Right atrium auricular region (tissue), 2 donors: ENCODE measurements at regions not wholly inside any gene's neighbourhood (a gene's known extent, or its start where the extent isn't known, plus 50 kb on each side); places are given as distances from the start of the nearest gene placed in this dataset.

Source experiments
- DNase-seq: peaks from one replicate; pipeline ENCODE4 v3.0.0-alpha.2; 2019; ENCODE audit warnings: low spot score
- H3K27ac ChIP-seq, 2 donors: fragments of 200-600 bp; sonication (generic); 1 replicate in 1 of 2; 2 replicates in 1 of 2; pipeline ENCODE4 v1.5.1; 2016 to 2019
- H3K27me3 ChIP-seq, 2 donors: fragments of 200-600 bp; sonication (generic); one replicate each; pipeline versions ENCODE4 v1.5.1 to v1.6.0; 2017 to 2019
- H3K36me3 ChIP-seq: fragments of 200-600 bp; sonication (generic); one replicate; pipeline ENCODE4 v1.5.1; 2016
- H3K4me1 ChIP-seq, 2 donors: fragments of 200-600 bp; sonication (generic); one replicate each; pipeline versions ENCODE4 v1.5.1 to v1.6.0; 2017 to 2019
- H3K4me3 ChIP-seq, 2 donors: fragments of 200-600 bp; sonication (generic); 1 replicate in 1 of 2; 2 replicates in 1 of 2; pipeline ENCODE4 v1.5.1; 2017 to 2019; ENCODE audit warnings: mild to moderate bottlenecking in 1 of 2, moderate library complexity in 1 of 2
- H3K9me3 ChIP-seq, 2 donors: fragments of 200-600 bp; sonication (generic); one replicate each; pipeline ENCODE4 v1.5.1; 2019
- CTCF ChIP-seq, 2 donors: fragments of 200-600 bp; sonication (generic); IDR thresholded peaks; one replicate each; pipeline ENCODE4 v1.5.1; 2019; ENCODE audit warnings: antibody characterized with exemption in 2 of 2

DNA sequence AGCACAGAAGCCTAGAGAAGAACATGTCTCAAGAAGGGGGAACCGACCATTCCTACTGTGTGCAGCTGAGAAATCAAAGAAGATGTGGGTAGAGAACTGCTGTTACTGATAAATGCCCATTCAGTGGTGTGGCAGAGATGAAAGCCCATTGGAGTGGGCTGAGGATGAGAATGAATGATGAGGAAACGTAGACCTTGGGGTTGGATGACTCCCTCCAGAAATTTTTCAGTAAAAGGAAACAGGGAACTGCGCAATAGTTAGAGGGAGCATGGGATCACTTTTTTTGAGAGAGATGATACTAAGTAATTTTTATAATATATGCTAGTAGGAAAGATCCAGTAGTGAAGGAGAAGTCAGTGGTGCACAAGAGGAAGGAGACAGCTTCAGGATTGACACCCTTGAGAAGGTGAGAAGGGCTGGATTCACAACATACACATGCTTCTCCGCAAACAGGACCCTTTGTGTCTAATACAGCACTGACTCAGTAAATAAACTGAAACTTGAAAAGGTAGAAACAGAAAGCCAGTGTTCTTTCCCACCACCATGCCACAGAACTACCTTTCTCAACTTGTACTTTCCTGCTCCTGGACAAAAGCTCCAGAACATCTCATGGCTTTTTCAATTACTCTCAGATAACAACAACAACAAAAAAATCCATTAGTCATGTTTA is 104.7 kb upstream of the IL6 start:
- Histone ChIP-seq H3K36me3 (no peaks in the 10 kb centered on the region), H3K27me3 (no peaks in the 10 kb centered on the region), H3K4me3 (no peak overlapping the region), H3K4me1 (no peaks in the 10 kb centered on the region), H3K27ac (no peak overlapping the region), H3K9me3 (peaks cover 0 to 20% of the 10 kb centered on the region in 2 donors)
- no peak for DNase-seq
- no peak for TF ChIP-seq CTCF (IDR thresholded peaks at IDR 0.05)

- Histone ChIP-seq H3K9me3 (peaks cover 0 to 23% of the 10 kb centered on the region in 2 donors), H3K36me3 (no peaks in the 10 kb centered on the region), H3K27ac (no peak overlapping the region), H3K4me1 (no peaks in the 10 kb centered on the region), H3K4me3 (no peak overlapping the region), H3K27me3 (no peaks in the 10 kb centered on the region)
- no peak for TF ChIP-seq CTCF (IDR thresholded peaks at IDR 0.05)
- no peak for DNase-seq
Observed at GRCh38 chr7:22618528-22618927, 108.5 kb upstream of the IL6 start.

GRCh38 chr7:22617166-22617565 is 109.8 kb upstream of the IL6 start:
- no peak for DNase-seq
- Histone ChIP-seq H3K36me3 (no peaks in the 10 kb centered on the region), H3K4me3 (no peak overlapping the region), H3K27me3 (no peaks in the 10 kb centered on the region), H3K27ac (no peak overlapping the region), H3K4me1 (no peaks in the 10 kb centered on the region), H3K9me3 (peaks cover 0 to 23% of the 10 kb centered on the region in 2 donors)
- no peak for TF ChIP-seq CTCF (IDR thresholded peaks at IDR 0.05)

GRCh38 chr7:22613496-22613895 is 113.5 kb upstream of the IL6 start:
- no peaks in the 10 kb centered on the region for H3K36me3 ChIP-seq
- no peak for TF ChIP-seq CTCF (IDR thresholded peaks at IDR 0.05)
- H3K27ac ChIP-seq: no peak overlapping the region
- no peak overlapping the region for H3K4me3 ChIP-seq
- H3K4me1 ChIP-seq: no peaks in the 10 kb centered on the region
- H3K27me3 ChIP-seq: no peaks in the 10 kb centered on the region
- DNase-seq: no peak
- peaks cover 0 to 15% of the 10 kb centered on the region in 2 donors for H3K9me3 ChIP-seq

GRCh38 chr7:22612776-22613175 is 112.8 kb upstream of the STEAP1B start:
- DNase-seq: no peak
- Histone ChIP-seq H3K36me3 (no peaks in the 10 kb centered on the region), H3K27ac (no peak overlapping the region), H3K27me3 (no peaks in the 10 kb centered on the region), H3K4me1 (no peaks in the 10 kb centered on the region), H3K9me3 (peaks cover 0 to 8% of the 10 kb centered on the region in 2 donors), H3K4me3 (no peak overlapping the region)
- no peak for TF ChIP-seq CTCF (IDR thresholded peaks at IDR 0.05)

DNA sequence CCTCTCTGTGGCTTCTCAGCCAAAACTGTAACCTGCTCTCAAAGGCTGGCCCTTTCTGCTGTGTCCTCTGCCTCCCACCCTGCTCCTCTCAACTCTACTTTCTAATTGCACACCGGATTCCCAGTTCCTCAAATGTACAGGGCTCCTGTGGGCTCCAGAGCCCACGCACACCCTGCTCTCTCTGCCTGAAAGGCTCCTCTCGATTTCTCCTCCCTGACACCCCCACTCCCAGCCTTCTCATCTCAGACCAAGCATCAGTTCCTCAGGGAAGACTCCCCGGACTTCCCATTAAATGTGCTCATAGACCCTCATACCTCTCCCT is 111.7 kb upstream of the STEAP1B start:
- Histone ChIP-seq H3K4me3 (no peak overlapping the region), H3K36me3 (no peaks in the 10 kb centered on the region), H3K27ac (no peak overlapping the region), H3K4me1 (no peaks in the 10 kb centered on the region), H3K27me3 (no peaks in the 10 kb centered on the region), H3K9me3 (no peaks in the 10 kb centered on the region)
- no peak for DNase-seq
- no peak for TF ChIP-seq CTCF (IDR thresholded peaks at IDR 0.05)
